ENCODE measurements at regions not wholly inside any gene's neighbourhood (a gene's known extent, or its start where the extent isn't known, plus 50 kb on each side); places are given as distances from the start of the nearest gene placed in this dataset.
"Not testable (repeated sequence)": the region's sequence is repeated elsewhere in the genome, so short reads cannot be mapped to it uniquely, and the experiment has no call there.

DNA sequence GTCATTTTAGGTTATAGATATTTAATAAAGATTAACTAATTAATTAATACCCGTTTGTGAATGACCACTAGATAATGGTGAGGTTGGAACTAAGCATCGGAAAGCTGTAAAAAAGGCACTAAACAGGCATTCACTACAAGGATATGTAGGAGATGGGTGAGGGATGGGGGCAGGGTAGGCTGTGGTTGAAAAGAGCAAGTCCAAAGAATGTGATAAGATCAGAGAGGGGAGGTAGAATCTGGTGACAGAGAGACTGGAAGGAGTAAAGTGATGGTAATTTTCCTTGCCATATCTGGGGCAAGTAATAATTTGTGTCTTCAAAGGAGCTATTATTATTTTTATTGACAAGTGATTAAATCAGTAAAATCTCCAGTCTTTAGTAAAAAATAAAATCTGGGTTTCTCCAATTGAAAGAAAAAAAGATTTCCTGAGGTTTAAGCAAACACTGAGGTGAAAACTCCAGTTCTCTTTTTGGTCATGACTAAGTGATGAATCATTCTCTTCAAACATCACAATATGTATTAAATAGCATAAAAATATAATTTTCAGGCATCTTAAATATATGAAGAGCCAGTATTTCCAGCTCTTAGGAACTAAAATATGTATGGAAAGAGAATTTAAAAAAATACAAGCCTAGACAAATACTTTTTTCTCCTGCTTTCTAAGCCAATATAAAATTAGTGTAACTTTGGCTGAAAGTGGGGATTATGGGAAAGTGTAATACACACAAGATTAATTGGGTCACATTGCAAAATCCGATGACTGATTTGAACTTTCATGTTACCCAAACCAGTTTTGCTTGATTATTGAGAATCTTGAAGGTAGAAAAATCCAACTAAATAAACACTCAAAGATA, 259.1 kb upstream of the RBMS1 start:
- no peak overlapping the region for H3K4me3 ChIP-seq (ENCODE audit: low read depth, low read length)

GRCh38 chr2:160753331-160753654, 259.7 kb upstream of the RBMS1 start:
- H3K36me3 ChIP-seq (ENCODE audit: control insufficient read depth, insufficient read depth, low read length): no peaks in the 10 kb centered on the region
- DNase-seq (ENCODE audit: low read depth): no peak
- TF ChIP-seq CTCF (IDR thresholded peaks at IDR 0.05; ENCODE audit: insufficient read depth, low read length, severe bottlenecking): no peak
- no peaks in the 10 kb centered on the region for H3K27me3 ChIP-seq (ENCODE audit: control insufficient read depth, insufficient read depth, low read length)
- H3K4me3 ChIP-seq (ENCODE audit: low read depth, low read length): no peak overlapping the region
- no peak for FAIRE-seq

More for the DNA sequence above, 259.1 kb upstream of the RBMS1 start:
- no peak for TF ChIP-seq CTCF (IDR thresholded peaks at IDR 0.05; ENCODE audit: insufficient read depth, low read length, severe bottlenecking)
- Histone ChIP-seq H3K27me3 (ENCODE audit: control insufficient read depth, insufficient read depth, low read length) (no peaks in the 10 kb centered on the region), H3K36me3 (ENCODE audit: control insufficient read depth, insufficient read depth, low read length) (no peaks in the 10 kb centered on the region)
- no peak for FAIRE-seq
- peak; percentile 90 for DNase-seq (ENCODE audit: low read depth)

DNA sequence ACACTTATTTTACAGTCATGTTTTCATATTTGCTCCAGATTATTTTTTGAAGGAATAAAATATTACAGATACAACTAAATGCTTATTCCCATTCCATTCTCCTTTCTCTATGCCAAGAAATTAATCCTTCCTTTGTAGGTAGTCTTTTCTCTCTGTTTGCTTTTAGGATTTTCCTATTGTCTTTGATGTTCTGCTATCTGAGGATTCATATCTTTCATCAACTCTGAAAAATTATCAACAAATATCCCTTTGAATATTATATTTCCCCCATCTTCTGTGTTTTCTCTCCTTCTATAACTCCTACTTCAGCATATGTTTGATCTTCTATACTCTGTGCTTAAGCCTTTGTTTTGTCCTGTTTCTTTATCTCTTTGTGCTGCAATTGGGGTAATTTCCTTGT, 260.4 kb upstream of the RBMS1 start:
- DNase-seq (ENCODE audit: low read depth) (no peak), FAIRE-seq (no peak)
- no peaks in the 10 kb centered on the region for H3K27me3 ChIP-seq (ENCODE audit: control insufficient read depth, insufficient read depth, low read length)
- H3K36me3 ChIP-seq (ENCODE audit: control insufficient read depth, insufficient read depth, low read length): no peaks in the 10 kb centered on the region
- H3K4me3 ChIP-seq (ENCODE audit: low read depth, low read length): no peak overlapping the region
- no peak for TF ChIP-seq CTCF (IDR thresholded peaks at IDR 0.05; ENCODE audit: insufficient read depth, low read length, severe bottlenecking)

DNA sequence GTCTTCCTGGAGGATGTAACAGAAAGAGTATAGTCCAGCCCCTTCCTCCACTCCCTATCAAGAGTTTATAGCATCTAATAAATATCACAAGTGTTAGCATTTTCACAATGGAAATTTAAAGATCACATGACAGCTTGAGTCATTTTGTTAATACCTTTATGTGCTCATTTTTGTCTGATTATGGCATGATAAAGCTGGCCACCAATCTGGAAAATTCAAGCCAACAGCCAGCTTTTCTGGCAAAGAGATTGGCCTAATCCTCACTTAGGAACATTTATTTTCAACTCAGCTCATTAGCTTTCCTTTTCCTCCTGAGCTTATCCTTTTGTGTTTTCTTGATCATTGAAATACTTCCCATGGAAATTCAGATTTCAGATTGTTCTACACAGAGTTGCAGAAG, 262.9 kb upstream of the RBMS1 start:
- FAIRE-seq (no peak), DNase-seq (ENCODE audit: low read depth) (no peak)
- Histone ChIP-seq H3K27me3 (ENCODE audit: control insufficient read depth, insufficient read depth, low read length) (no peaks in the 10 kb centered on the region), H3K36me3 (ENCODE audit: control insufficient read depth, insufficient read depth, low read length) (no peaks in the 10 kb centered on the region), H3K4me3 (ENCODE audit: low read depth, low read length) (no peak overlapping the region)
- no peak for TF ChIP-seq CTCF (IDR thresholded peaks at IDR 0.05; ENCODE audit: insufficient read depth, low read length, severe bottlenecking)

DNA sequence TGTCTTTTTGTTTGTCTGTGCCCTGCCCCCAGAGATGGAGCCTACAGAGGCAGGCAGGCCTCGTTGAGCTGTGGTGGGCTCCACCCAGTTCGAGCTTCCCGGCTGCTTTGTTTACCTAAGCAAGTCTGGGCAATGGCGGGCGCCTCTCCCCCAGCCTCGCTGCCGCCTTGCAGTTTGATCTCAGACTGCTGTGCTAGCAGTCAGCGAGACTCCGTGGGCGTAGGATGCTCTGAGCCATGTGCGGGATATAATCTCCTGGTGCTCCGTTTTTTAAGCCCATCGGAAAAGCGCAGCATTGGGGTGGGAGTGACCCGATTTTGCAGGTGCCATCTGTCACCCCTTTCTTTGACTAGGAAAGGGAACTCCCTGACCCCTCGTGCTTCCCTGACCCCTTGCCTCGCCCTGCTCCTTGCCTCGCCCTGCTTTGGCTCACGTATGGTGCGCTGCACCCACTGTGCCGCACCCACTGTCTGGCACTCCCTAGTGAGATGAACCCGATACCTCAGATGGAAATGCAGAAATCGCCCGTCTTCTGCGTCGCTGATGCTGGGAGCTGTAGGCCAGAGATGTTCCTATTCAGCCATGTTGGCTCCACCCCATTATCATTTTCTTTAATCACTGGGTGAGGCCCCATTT, 269.0 kb upstream of the RBMS1 start:
- not testable (repeated sequence) for H3K4me3 ChIP-seq (ENCODE audit: low read depth, low read length); H3K27me3 ChIP-seq (ENCODE audit: control insufficient read depth, insufficient read depth, low read length); DNase-seq (ENCODE audit: low read depth); H3K36me3 ChIP-seq (ENCODE audit: control insufficient read depth, insufficient read depth, low read length); FAIRE-seq

DNA sequence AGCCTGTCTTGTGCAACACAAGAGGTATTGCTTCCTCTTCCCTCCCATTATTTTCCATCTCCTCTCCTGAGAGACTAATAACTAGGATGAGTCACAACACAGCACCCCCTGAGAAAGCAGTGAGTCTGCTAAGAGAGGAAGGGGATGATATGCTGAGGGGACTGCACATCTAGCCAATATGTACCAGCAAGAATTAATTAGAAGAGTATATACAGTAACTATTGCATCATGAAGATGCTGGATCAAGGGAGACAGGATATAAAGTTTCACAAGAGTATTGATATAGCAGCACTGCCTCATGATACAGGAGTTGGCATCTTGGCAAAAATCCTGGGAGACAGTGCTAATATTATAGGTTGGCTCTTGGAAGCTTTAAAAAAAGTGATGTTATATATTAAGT, 289.9 kb upstream of the RBMS1 start:
- Histone ChIP-seq H3K27me3 (ENCODE audit: control insufficient read depth, insufficient read depth, low read length) (no peaks in the 10 kb centered on the region), H3K4me3 (ENCODE audit: low read depth, low read length) (no peak overlapping the region), H3K36me3 (ENCODE audit: control insufficient read depth, insufficient read depth, low read length) (no peaks in the 10 kb centered on the region)
- TF ChIP-seq CTCF (IDR thresholded peaks at IDR 0.05; ENCODE audit: insufficient read depth, low read length, severe bottlenecking): no peak
- FAIRE-seq (no peak), DNase-seq (ENCODE audit: low read depth) (peak; percentile 31)

All from bronchial epithelial cell (primary cell).